ENCODE measurements at regions not wholly inside any gene's neighbourhood (a gene's known extent, or its start where the extent isn't known, plus 50 kb on each side); places are given as distances from the start of the nearest gene placed in this dataset.

- H3K4me3 ChIP-seq (ENCODE audit: low read length) = no peak overlapping the region
- no peak for DNase-seq (ENCODE audit: low read depth, low spot score)
These were observed 241.2 kb downstream of the SOX2 start for GRCh38 chr3:181952929-181953328.

GRCh38 chr3:181955566-181955965 is 243.8 kb downstream of the SOX2 start:
- no peak overlapping the region for H3K4me3 ChIP-seq (ENCODE audit: low read length)
- DNase-seq (ENCODE audit: low read depth, low spot score) = no peak

- no peak for DNase-seq (ENCODE audit: low read depth, low spot score)
- H3K4me3 ChIP-seq (ENCODE audit: low read length) = no peak overlapping the region
These were observed 244.4 kb downstream of the SOX2 start for GRCh38 chr3:181956122-181956521.

- no peak for DNase-seq (ENCODE audit: low read depth, low spot score)
- no peak overlapping the region for H3K4me3 ChIP-seq (ENCODE audit: low read length)
These were observed 254.7 kb downstream of the SOX2 start for GRCh38 chr3:181966393-181966792.

GRCh38 chr3:181969925-181970324 is 258.2 kb downstream of the SOX2 start:
- no peak for DNase-seq (ENCODE audit: low read depth, low spot score)
- H3K4me3 ChIP-seq (ENCODE audit: low read length) = no peak overlapping the region

GRCh38 chr3:181971424-181971823 is 259.7 kb downstream of the SOX2 start:
- H3K4me3 ChIP-seq (ENCODE audit: low read length) = no peak overlapping the region
- DNase-seq (ENCODE audit: low read depth, low spot score) = no peak

GRCh38 chr3:181974198-181974597 is 262.5 kb downstream of the SOX2 start:
- no peak for DNase-seq (ENCODE audit: low read depth, low spot score)
- H3K4me3 ChIP-seq (ENCODE audit: low read length) = no peak overlapping the region

GRCh38 chr3:181976526-181976925 is 264.8 kb downstream of the SOX2 start:
- no peak for DNase-seq (ENCODE audit: low read depth, low spot score)
- no peak overlapping the region for H3K4me3 ChIP-seq (ENCODE audit: low read length)

- H3K4me3 ChIP-seq (ENCODE audit: low read length) = no peak overlapping the region
- no peak for DNase-seq (ENCODE audit: low read depth, low spot score)
These were observed 273.7 kb downstream of the SOX2 start for GRCh38 chr3:181985386-181985785.

- no peak for DNase-seq (ENCODE audit: low read depth, low spot score)
- no peak overlapping the region for H3K4me3 ChIP-seq (ENCODE audit: low read length)
These were observed 276.0 kb downstream of the SOX2 start for GRCh38 chr3:181987736-181988135.

GRCh38 chr3:181998828-181999227 is 287.1 kb downstream of the SOX2 start:
- no peak overlapping the region for H3K4me3 ChIP-seq (ENCODE audit: low read length)
- no peak for DNase-seq (ENCODE audit: low read depth, low spot score)

GRCh38 chr3:181999314-181999713 is 287.6 kb downstream of the SOX2 start:
- H3K4me3 ChIP-seq (ENCODE audit: low read length) = no peak overlapping the region
- DNase-seq (ENCODE audit: low read depth, low spot score) = no peak

- no peak overlapping the region for H3K4me3 ChIP-seq (ENCODE audit: low read length)
- no peak for DNase-seq (ENCODE audit: low read depth, low spot score)
These were observed 288.7 kb downstream of the SOX2 start for GRCh38 chr3:182000447-182000846.

- DNase-seq (ENCODE audit: low read depth, low spot score) = no peak
- no peak overlapping the region for H3K4me3 ChIP-seq (ENCODE audit: low read length)
These were observed 293.5 kb downstream of the SOX2 start for GRCh38 chr3:182005219-182005618.

GRCh38 chr3:182005701-182006100 is 294.0 kb downstream of the SOX2 start:
- DNase-seq (ENCODE audit: low read depth, low spot score) = no peak
- H3K4me3 ChIP-seq (ENCODE audit: low read length) = no peak overlapping the region

GRCh38 chr3:182006431-182006830 is 294.7 kb downstream of the SOX2 start:
- DNase-seq (ENCODE audit: low read depth, low spot score) = no peak

GRCh38 chr3:182007441-182007840 is 295.7 kb downstream of the SOX2 start:
- no peak for DNase-seq (ENCODE audit: low read depth, low spot score)
- H3K4me3 ChIP-seq (ENCODE audit: low read length) = no peak overlapping the region

More at GRCh38 chr3:182006431-182006830, 294.7 kb downstream of the SOX2 start:
- H3K4me3 ChIP-seq (ENCODE audit: low read length) = no peak overlapping the region

- DNase-seq (ENCODE audit: low read depth, low spot score) = no peak
- H3K4me3 ChIP-seq (ENCODE audit: low read length) = no peak overlapping the region
These were observed 306.6 kb downstream of the SOX2 start for GRCh38 chr3:182018361-182018760.

GRCh38 chr3:182019926-182020325 is 308.2 kb downstream of the SOX2 start:
- DNase-seq (ENCODE audit: low read depth, low spot score) = no peak
- H3K4me3 ChIP-seq (ENCODE audit: low read length) = no peak overlapping the region

GRCh38 chr3:182023843-182024242 is 312.1 kb downstream of the SOX2 start:
- no peak overlapping the region for H3K4me3 ChIP-seq (ENCODE audit: low read length)
- DNase-seq (ENCODE audit: low read depth, low spot score) = no peak

- no peak overlapping the region for H3K4me3 ChIP-seq (ENCODE audit: low read length)
- DNase-seq (ENCODE audit: low read depth, low spot score) = no peak
These were observed 315.6 kb downstream of the SOX2 start for GRCh38 chr3:182027366-182027765.

GRCh38 chr3:182028081-182028480 is 316.4 kb downstream of the SOX2 start:
- H3K4me3 ChIP-seq (ENCODE audit: low read length) = no peak overlapping the region
- no peak for DNase-seq (ENCODE audit: low read depth, low spot score)

All from Jurkat, Clone E6-1 (cell line).